GM23338 (cell line): ENCODE measurements at regions not wholly inside any gene's neighbourhood (a gene's known extent, or its start where the extent isn't known, plus 50 kb on each side); places are given as distances from the start of the nearest gene placed in this dataset.

Source experiments
- CREB1 ChIP-seq: fragments of 250-450 bp; sonication (Bioruptor Pico); IDR thresholded peaks from 2 replicates; pipeline ENCODE4 v1.5.0; 2020; ENCODE audit warnings: low read depth, mild to moderate bottlenecking, moderate library complexity
- ETS1 ChIP-seq: IDR thresholded peaks from 2 replicates; pipeline ENCODE4 v1.6.1; 2016; ENCODE audit warnings: antibody characterized with exemption
- EZH2 ChIP-seq: fragments of 200-600 bp; sonication (generic); IDR thresholded peaks from one replicate; pipeline ENCODE4 v1.8.0; 2017; ENCODE audit warnings: antibody characterized with exemption, mild to moderate bottlenecking, low read depth; ENCODE audit not compliant: unreplicated experiment
- POLR2AphosphoS5 ChIP-seq: IDR thresholded peaks from 2 replicates; pipeline ENCODE4 v1.6.1; 2016; ENCODE audit warnings: antibody characterized with exemption, low read depth
- ZNF114 ChIP-seq: fragments of 250-450 bp; sonication (Bioruptor Pico); IDR thresholded peaks from 2 replicates; pipeline ENCODE4 v1.5.0; 2020; ENCODE audit warnings: mild to moderate bottlenecking, moderate library complexity
- TF ChIP-seq, protein P1 (sequence below), 2 experiments: fragments of 200-600 bp in 1 of 2; sonication (generic) in 1 of 2; conservative IDR thresholded peaks; 2 replicates each; pipeline versions ENCODE4 v1.5.1 to v1.6.1; 2016 to 2017; ENCODE audit warnings: antibody characterized with exemption in 2 of 2, low read depth in 2 of 2, mild to moderate bottlenecking in 2 of 2, moderate library complexity in 1 of 2
- TF ChIP-seq, protein P2 (sequence below): IDR thresholded peaks from one replicate; pipeline ENCODE4 v1.6.1; 2018; ENCODE audit warnings: antibody characterized with exemption; ENCODE audit not compliant: unreplicated experiment

GRCh38 chr20:61192337-61192950 is 59.6 kb upstream of the CDH4 start:
- TF ChIP-seq POLR2AphosphoS5: no peak
- TF ChIP-seq EZH2: no peak
- TF ChIP-seq, protein P1, sequence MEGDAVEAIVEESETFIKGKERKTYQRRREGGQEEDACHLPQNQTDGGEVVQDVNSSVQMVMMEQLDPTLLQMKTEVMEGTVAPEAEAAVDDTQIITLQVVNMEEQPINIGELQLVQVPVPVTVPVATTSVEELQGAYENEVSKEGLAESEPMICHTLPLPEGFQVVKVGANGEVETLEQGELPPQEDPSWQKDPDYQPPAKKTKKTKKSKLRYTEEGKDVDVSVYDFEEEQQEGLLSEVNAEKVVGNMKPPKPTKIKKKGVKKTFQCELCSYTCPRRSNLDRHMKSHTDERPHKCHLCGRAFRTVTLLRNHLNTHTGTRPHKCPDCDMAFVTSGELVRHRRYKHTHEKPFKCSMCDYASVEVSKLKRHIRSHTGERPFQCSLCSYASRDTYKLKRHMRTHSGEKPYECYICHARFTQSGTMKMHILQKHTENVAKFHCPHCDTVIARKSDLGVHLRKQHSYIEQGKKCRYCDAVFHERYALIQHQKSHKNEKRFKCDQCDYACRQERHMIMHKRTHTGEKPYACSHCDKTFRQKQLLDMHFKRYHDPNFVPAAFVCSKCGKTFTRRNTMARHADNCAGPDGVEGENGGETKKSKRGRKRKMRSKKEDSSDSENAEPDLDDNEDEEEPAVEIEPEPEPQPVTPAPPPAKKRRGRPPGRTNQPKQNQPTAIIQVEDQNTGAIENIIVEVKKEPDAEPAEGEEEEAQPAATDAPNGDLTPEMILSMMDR (conservative IDR thresholded peaks at IDR 0.05; ENCODE audit: low read depth in 2 of 2): no peak
- TF ChIP-seq ZNF114: no peak
- TF ChIP-seq, protein P2, sequence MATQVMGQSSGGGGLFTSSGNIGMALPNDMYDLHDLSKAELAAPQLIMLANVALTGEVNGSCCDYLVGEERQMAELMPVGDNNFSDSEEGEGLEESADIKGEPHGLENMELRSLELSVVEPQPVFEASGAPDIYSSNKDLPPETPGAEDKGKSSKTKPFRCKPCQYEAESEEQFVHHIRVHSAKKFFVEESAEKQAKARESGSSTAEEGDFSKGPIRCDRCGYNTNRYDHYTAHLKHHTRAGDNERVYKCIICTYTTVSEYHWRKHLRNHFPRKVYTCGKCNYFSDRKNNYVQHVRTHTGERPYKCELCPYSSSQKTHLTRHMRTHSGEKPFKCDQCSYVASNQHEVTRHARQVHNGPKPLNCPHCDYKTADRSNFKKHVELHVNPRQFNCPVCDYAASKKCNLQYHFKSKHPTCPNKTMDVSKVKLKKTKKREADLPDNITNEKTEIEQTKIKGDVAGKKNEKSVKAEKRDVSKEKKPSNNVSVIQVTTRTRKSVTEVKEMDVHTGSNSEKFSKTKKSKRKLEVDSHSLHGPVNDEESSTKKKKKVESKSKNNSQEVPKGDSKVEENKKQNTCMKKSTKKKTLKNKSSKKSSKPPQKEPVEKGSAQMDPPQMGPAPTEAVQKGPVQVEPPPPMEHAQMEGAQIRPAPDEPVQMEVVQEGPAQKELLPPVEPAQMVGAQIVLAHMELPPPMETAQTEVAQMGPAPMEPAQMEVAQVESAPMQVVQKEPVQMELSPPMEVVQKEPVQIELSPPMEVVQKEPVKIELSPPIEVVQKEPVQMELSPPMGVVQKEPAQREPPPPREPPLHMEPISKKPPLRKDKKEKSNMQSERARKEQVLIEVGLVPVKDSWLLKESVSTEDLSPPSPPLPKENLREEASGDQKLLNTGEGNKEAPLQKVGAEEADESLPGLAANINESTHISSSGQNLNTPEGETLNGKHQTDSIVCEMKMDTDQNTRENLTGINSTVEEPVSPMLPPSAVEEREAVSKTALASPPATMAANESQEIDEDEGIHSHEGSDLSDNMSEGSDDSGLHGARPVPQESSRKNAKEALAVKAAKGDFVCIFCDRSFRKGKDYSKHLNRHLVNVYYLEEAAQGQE: no peak
- no peak for TF ChIP-seq CREB1 (CRISPR knock-in tag)
- TF ChIP-seq ETS1: no peak
